MM.1S (cell line): ENCODE measurements at regions not wholly inside any gene's neighbourhood (a gene's known extent, or its start where the extent isn't known, plus 50 kb on each side); places are given as distances from the start of the nearest gene placed in this dataset.
A peak's percentile ranks its signal among the peaks of the same experiment; 100 is the strongest.

Source experiments
- DNase-seq: peaks from one replicate; pipeline ENCODE4 v3.0.0-alpha.2; 2015
- H2AFZ ChIP-seq: fragments of 300-600 bp; sonication (generic); 2 replicates; pipeline ENCODE4 v1.6.0; 2016; ENCODE audit warnings: antibody characterized with exemption, low read length
- H3F3A ChIP-seq: fragments of 300-600 bp; sonication (generic); 2 replicates; pipeline ENCODE4 v1.6.1; 2016; ENCODE audit warnings: mild to moderate bottlenecking, antibody characterized with exemption, low read length, moderate library complexity, mixed read lengths; ENCODE audit not compliant: insufficient read depth
- H3K27ac ChIP-seq: fragments of 300-600 bp; sonication (generic); 2 replicates; pipeline ENCODE4 v1.5.1; 2016; ENCODE audit warnings: mild to moderate bottlenecking, low read length
- H3K27me3 ChIP-seq: fragments of 300-600 bp; sonication (generic); replicated peaks from 2 replicates; pipeline ENCODE4 v1.6.0; 2016; ENCODE audit warnings: low read length; ENCODE audit not compliant: insufficient read depth
- H3K36me3 ChIP-seq: fragments of 300-600 bp; sonication (generic); replicated peaks from 2 replicates; pipeline ENCODE4 v1.6.1; 2016; ENCODE audit warnings: mild to moderate bottlenecking, low read length, mixed read lengths; ENCODE audit not compliant: insufficient read depth
- H3K4me1 ChIP-seq: fragments of 300-600 bp; sonication (generic); 2 replicates; pipeline ENCODE4 v1.6.1; 2016; ENCODE audit warnings: low read length, mixed read lengths
- H3K4me2 ChIP-seq: fragments of 300-600 bp; sonication (generic); 2 replicates; pipeline ENCODE4 v1.6.0; 2016; ENCODE audit warnings: low read depth, low read length
- H3K4me3 ChIP-seq: fragments of 300-600 bp; sonication (generic); 2 replicates; pipeline ENCODE4 v1.5.1; 2016; ENCODE audit warnings: low read length, mixed read lengths
- H3K79me2 ChIP-seq: fragments of 300-600 bp; sonication (generic); 2 replicates; pipeline ENCODE4 v1.6.1; 2016; ENCODE audit warnings: mixed run types, low read length, mixed read lengths
- H3K9ac ChIP-seq: fragments of 300-600 bp; sonication (generic); 2 replicates; pipeline ENCODE4 v1.6.1; 2016; ENCODE audit warnings: low read length, mixed read lengths
- H3K9me2 ChIP-seq: fragments of 300-600 bp; sonication (generic); replicated peaks from 2 replicates; pipeline ENCODE4 v1.6.1; 2016; ENCODE audit warnings: mild to moderate bottlenecking, low read length, mixed read lengths; ENCODE audit not compliant: insufficient read depth
- H3K9me3 ChIP-seq: fragments of 300-600 bp; sonication (generic); replicated peaks from 2 replicates; pipeline ENCODE4 v1.6.1; 2016; ENCODE audit warnings: mild to moderate bottlenecking, low read length, mixed read lengths; ENCODE audit not compliant: insufficient read depth
- H4K20me1 ChIP-seq: fragments of 300-600 bp; sonication (generic); 2 replicates; pipeline ENCODE4 v1.6.1; 2016; ENCODE audit warnings: mild to moderate bottlenecking, low read length, moderate library complexity, mixed read lengths; ENCODE audit not compliant: insufficient read depth
- CTCF ChIP-seq: fragments of 300-600 bp; sonication (generic); IDR thresholded peaks from 2 replicates; pipeline ENCODE4 v1.5.1; 2016; ENCODE audit warnings: antibody characterized with exemption, low read length, mixed read lengths
- EZH2 ChIP-seq: fragments of 300-600 bp; sonication (generic); optimal IDR thresholded peaks from 2 replicates; pipeline ENCODE3; 2017; ENCODE audit warnings: low read depth, mild to moderate bottlenecking, antibody characterized with exemption, low read length, mixed read lengths
- EZH2phosphoT487 ChIP-seq: fragments of 300-600 bp; sonication (generic); IDR thresholded peaks from 2 replicates; pipeline ENCODE4 v1.6.1; 2018; ENCODE audit warnings: antibody characterized with exemption, low read length

DNA sequence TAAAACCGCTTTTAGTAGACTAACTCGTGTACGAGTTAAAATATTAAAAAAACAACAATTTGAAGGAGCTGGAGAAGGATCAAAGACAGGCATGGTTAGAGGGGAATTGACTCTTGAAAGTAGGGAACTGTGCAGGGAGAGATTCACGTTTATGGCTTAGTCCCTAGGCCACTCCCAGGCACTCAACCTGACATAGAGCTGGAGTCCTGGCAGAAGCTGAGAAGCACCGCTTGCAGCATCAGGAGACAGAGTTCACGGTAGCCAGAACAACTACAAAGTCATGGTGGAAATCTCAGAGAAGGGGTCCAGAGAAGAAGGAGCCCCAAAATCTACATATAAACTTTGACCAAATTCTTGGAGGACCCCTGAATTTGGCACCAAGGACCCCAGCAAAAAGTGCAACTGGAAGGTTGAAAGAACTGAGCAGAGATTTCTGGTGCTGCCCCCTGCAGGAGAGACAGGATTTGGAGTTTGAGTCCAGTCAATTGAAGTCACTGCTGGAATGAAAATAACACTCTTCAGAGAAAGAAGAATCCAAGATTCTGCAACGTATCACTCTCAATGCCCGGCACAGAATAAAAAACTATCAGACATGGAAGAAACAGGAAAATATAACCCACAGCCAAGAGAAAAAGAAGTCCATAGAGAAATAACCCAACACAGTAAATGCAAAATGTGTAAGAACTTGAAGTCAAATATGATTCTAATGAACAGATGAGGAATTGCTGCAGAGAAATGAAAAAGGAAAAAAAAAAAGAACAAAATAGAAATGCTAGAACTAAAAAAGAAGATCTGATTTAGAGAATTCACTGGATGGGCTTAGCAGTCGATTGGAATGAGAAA lies 493.3 kb upstream of the PODXL start:
- Histone ChIP-seq H2AFZ (no peak overlapping the region), H3K9me2 (no peaks in the 10 kb centered on the region), H4K20me1 (no peaks in the 10 kb centered on the region), H3K4me3 (no peak overlapping the region), H3K36me3 (no peaks in the 10 kb centered on the region), H3K9me3 (no peaks in the 10 kb centered on the region), H3K4me2 (no peak overlapping the region), H3F3A (no peaks in the 10 kb centered on the region), H3K27ac (no peak overlapping the region), H3K79me2 (no peaks in the 10 kb centered on the region), H3K9ac (no peak overlapping the region), H3K27me3 (no peaks in the 10 kb centered on the region), H3K4me1 (no peaks in the 10 kb centered on the region)
- peak; percentile 78 for TF ChIP-seq CTCF
- TF ChIP-seq EZH2 = no peak
- TF ChIP-seq EZH2phosphoT487 = no peak
- DNase-seq = peak; percentile 34

- H3K9ac ChIP-seq = no peak overlapping the region
- no peak for DNase-seq
- no peak for TF ChIP-seq CTCF
- TF ChIP-seq EZH2phosphoT487 = no peak
- no peak for TF ChIP-seq EZH2
Observed at GRCh38 chr7:132045481-132045980, 489.1 kb upstream of the PODXL start.

GRCh38 chr7:132045002-132045401 lies 488.6 kb upstream of the PODXL start:
- Histone ChIP-seq H4K20me1 (no peaks in the 10 kb centered on the region), H3K27me3 (no peaks in the 10 kb centered on the region), H3K9me3 (no peaks in the 10 kb centered on the region), H3K79me2 (no peaks in the 10 kb centered on the region), H3K9ac (no peak overlapping the region), H3K4me2 (no peak overlapping the region), H2AFZ (no peak overlapping the region), H3K27ac (no peak overlapping the region), H3K4me3 (no peak overlapping the region), H3K4me1 (no peaks in the 10 kb centered on the region), H3K36me3 (no peaks in the 10 kb centered on the region), H3K9me2 (no peaks in the 10 kb centered on the region), H3F3A (no peaks in the 10 kb centered on the region)
- TF ChIP-seq EZH2 (no peak), CTCF (no peak), EZH2phosphoT487 (no peak)
- DNase-seq = no peak

More at GRCh38 chr7:132045481-132045980, 489.1 kb upstream of the PODXL start:
- H3K79me2 ChIP-seq = no peaks in the 10 kb centered on the region
- no peaks in the 10 kb centered on the region for H3K9me2 ChIP-seq
- no peaks in the 10 kb centered on the region for H3K9me3 ChIP-seq
- H3K4me3 ChIP-seq = no peak overlapping the region
- no peaks in the 10 kb centered on the region for H3K27me3 ChIP-seq
- H2AFZ ChIP-seq = no peak overlapping the region
- no peaks in the 10 kb centered on the region for H3K36me3 ChIP-seq
- no peaks in the 10 kb centered on the region for H4K20me1 ChIP-seq
- H3K4me2 ChIP-seq = no peak overlapping the region
- no peaks in the 10 kb centered on the region for H3F3A ChIP-seq
- H3K4me1 ChIP-seq = no peaks in the 10 kb centered on the region
- no peak overlapping the region for H3K27ac ChIP-seq
